BLaER1 treated with 17β-estradiol and CSF1 and Interleukin-3, amounts not matched to agents 10 nM and 100 nM (cell line): ENCODE measurements at regions not wholly inside any gene's neighbourhood (a gene's known extent, or its start where the extent isn't known, plus 50 kb on each side); places are given as distances from the start of the nearest gene placed in this dataset.

Experiments
- H3K27ac ChIP-seq, 11 experiments: shearing (Covaris generic); formaldehyde crosslinking; 2 replicates each; pipeline ENCODE4 v1.8.1; 2022
- H3K27me3 ChIP-seq, 11 experiments: shearing (Covaris generic); formaldehyde crosslinking; 2 replicates each; pipeline ENCODE4 v1.8.1; 2022
- H3K36me3 ChIP-seq, 11 experiments: shearing (Covaris generic); formaldehyde crosslinking; 2 replicates each; pipeline ENCODE4 v1.8.1; 2022
- H3K4me1 ChIP-seq, 10 experiments: shearing (Covaris generic); formaldehyde crosslinking; 2 replicates each; pipeline ENCODE4 v1.8.1; 2022
- H3K4me2 ChIP-seq, 11 experiments: shearing (Covaris generic); formaldehyde crosslinking; 2 replicates each; pipeline ENCODE4 v1.8.1; 2022
- H3K4me3 ChIP-seq, 10 experiments: shearing (Covaris generic); formaldehyde crosslinking; 2 replicates each; pipeline ENCODE4 v1.8.1; 2022
- H3K9ac ChIP-seq, 11 experiments: shearing (Covaris generic); formaldehyde crosslinking; 2 replicates each; pipeline ENCODE4 v1.8.1; 2022
- H3K9me3 ChIP-seq, 11 experiments: shearing (Covaris generic); formaldehyde crosslinking; replicated peaks in 1 of 11; 2 replicates each; pipeline ENCODE4 v1.8.1; 2022
- H4K20me1 ChIP-seq, 11 experiments: shearing (Covaris generic); formaldehyde crosslinking; 2 replicates each; pipeline ENCODE4 v1.8.1; 2022
- Cebpa-rat ChIP-seq, 11 experiments: shearing (Covaris generic); IDR thresholded peaks; 2 replicates each; pipeline ENCODE4 v1.8.1; 2022

DNA sequence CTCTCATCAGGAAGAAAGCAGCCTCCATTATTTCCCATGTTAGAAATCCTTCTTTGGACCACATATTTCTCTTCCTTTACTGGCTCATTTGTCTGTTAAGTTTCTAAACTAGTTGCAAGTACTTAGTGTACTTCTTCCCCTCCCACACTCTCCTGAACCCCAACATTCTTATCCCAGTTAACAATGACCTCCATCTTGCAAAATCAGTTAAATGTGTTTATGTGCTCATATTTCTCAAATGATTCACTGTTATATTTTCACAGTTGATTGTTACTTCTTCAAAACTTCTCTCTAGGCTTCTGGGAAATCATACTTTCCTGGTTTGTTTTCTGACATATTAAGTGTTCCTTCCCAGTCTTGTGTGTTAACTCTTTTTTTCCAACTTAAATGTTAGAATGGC, 856.9 kb downstream of the EPHA3 start:
- Histone ChIP-seq H3K27me3 (no peaks in the 10 kb centered on the region), H4K20me1 (no peaks in the 10 kb centered on the region), H3K36me3 (no peaks in the 10 kb centered on the region), H3K27ac (no peak overlapping the region), H3K9me3 (peaks cover 0 to 25% (median 11%) of the 10 kb centered on the region in 11 experiments; a peak in 17 of 22 replicates), H3K9ac (no peak overlapping the region), H3K4me3 (no peak overlapping the region), H3K4me2 (no peak overlapping the region), H3K4me1 (no peaks in the 10 kb centered on the region)
- no peak for TF ChIP-seq Cebpa-rat (IDR thresholded peaks at IDR 0.05)

DNA sequence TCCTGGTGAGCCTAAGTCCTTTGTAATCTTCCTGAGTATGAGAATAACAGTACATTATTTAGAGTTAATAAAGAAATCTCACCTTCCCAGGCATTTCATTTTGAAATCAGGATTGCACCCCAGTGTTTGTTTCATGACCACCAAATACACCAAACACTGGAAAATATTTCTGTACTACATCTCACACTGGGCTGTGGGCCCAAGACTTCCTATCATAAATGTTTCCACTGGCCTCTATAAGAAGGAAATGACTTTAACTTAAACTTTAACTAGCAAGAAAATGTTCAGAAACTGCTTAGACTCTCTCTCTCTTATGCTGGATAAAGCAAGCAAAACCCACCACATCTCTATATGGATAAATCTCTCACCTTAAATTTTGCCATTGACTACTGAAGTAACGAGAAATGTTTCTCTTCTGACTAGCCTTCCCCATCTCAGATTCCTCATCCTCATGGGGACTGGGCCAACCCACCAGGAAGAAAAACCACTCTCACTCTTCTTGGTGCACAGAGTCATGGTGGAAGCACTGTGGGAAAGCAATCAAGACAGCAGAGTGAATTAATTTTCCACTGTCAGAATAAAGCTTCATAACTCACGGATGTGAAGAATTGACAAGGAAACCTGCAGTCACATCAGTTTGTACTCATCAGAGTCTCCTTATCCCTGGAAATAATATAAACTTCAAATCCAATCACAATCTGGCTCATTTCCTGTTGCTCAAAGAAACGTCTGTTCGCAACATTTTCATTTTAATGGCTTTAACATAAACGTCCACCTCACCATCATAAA, 859.6 kb downstream of the EPHA3 start:
- Histone ChIP-seq H3K9ac (no peak overlapping the region), H3K4me1 (no peaks in the 10 kb centered on the region), H3K9me3 (peaks cover 0 to 25% (median 11%) of the 10 kb centered on the region in 11 experiments; a peak in 17 of 22 replicates), H3K27me3 (no peaks in the 10 kb centered on the region), H3K4me2 (no peak overlapping the region), H3K4me3 (no peak overlapping the region), H4K20me1 (no peaks in the 10 kb centered on the region), H3K36me3 (no peaks in the 10 kb centered on the region), H3K27ac (no peak overlapping the region)
- no peak for TF ChIP-seq Cebpa-rat (IDR thresholded peaks at IDR 0.05)

DNA sequence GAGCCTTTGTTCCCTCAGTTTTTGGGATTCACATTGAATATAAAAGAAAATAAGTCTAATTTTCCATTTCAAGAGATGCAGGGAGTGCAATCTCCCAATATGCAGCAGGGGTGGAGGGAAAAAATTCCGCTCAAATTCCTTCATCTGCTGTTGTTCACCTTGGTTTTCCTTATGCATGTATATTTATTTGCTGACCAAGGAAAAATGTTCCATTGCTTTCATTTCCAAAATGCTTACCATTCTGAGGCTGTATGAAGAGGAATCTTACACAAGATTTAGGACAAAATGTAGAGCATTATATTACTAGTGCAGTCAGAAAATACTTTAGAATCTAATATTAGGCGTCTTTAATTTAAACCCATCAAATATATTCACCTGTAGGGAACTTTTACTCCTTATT, 863.9 kb downstream of the EPHA3 start:
- no peaks in the 10 kb centered on the region for H3K4me1 ChIP-seq
- H3K36me3 ChIP-seq = no peaks in the 10 kb centered on the region
- peaks cover 0 to 25% (median 11%) of the 10 kb centered on the region in 11 experiments; a peak in 15 of 22 replicates for H3K9me3 ChIP-seq
- TF ChIP-seq Cebpa-rat (IDR thresholded peaks at IDR 0.05) = no peak
- no peaks in the 10 kb centered on the region for H3K27me3 ChIP-seq
- no peak overlapping the region for H3K4me3 ChIP-seq
- no peaks in the 10 kb centered on the region for H4K20me1 ChIP-seq
- no peak overlapping the region for H3K27ac ChIP-seq
- no peak overlapping the region for H3K4me2 ChIP-seq
- no peak overlapping the region for H3K9ac ChIP-seq

DNA sequence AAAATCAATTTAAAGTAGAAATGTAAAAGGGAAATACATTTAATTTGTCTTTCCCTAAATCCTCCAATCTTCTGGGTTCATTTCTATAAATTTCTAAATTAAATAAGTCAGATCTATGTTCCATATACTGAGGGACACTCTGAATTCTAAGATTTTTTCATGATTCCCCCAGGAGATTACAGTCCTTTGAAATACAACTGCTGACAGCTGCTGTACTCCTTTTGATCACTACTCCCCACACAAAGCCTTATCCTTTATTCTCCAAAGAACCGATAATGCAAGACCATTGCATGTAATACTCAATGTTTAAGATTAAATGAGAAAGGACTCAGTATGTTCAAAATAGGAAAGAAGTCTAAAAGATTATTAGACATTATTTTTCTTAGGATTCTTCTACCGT, 865.7 kb downstream of the EPHA3 start:
- Histone ChIP-seq H4K20me1 (no peaks in the 10 kb centered on the region), H3K9me3 (peaks cover 0 to 11% (median 4%) of the 10 kb centered on the region in 11 experiments; a peak in 14 of 22 replicates), H3K27ac (no peak overlapping the region), H3K4me1 (no peaks in the 10 kb centered on the region), H3K4me2 (no peak overlapping the region), H3K36me3 (no peaks in the 10 kb centered on the region), H3K4me3 (no peak overlapping the region), H3K9ac (no peak overlapping the region), H3K27me3 (no peaks in the 10 kb centered on the region)
- no peak for TF ChIP-seq Cebpa-rat (IDR thresholded peaks at IDR 0.05)

DNA sequence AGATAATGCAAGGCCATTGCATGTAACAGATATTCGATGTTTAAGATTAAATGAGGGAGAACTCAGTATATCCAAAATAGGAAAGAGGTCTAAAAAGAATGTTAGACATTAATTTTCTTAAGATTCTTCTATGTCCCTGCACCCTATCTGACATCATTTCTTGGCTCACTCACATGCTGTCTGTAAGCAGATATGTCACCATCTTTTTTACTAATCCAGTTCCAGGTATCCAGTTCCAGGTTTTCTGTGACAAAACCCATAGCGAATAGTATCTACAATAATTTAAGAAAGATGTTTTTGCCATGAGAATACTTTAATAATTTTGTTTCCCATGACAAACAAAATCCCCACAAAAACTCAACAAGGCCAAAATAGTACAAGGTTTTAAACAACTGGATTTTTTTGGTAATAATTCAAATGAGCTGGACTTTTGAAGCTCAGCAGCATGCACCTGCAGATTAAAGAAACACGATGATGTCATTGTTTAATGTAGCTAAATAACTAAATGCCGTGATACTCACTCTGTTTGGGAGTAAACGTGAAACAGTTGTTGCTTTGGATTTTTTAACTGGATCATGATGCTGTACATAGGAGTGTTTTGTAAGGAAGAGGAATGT, 867.6 kb downstream of the EPHA3 start:
- Histone ChIP-seq H3K27me3 (no peaks in the 10 kb centered on the region), H3K4me2 (no peak overlapping the region), H3K9me3 (no peaks in the 10 kb centered on the region), H3K4me1 (no peaks in the 10 kb centered on the region), H3K9ac (no peak overlapping the region), H3K27ac (no peak overlapping the region), H3K4me3 (no peak overlapping the region), H3K36me3 (no peaks in the 10 kb centered on the region), H4K20me1 (no peaks in the 10 kb centered on the region)
- no peak for TF ChIP-seq Cebpa-rat (IDR thresholded peaks at IDR 0.05)

DNA sequence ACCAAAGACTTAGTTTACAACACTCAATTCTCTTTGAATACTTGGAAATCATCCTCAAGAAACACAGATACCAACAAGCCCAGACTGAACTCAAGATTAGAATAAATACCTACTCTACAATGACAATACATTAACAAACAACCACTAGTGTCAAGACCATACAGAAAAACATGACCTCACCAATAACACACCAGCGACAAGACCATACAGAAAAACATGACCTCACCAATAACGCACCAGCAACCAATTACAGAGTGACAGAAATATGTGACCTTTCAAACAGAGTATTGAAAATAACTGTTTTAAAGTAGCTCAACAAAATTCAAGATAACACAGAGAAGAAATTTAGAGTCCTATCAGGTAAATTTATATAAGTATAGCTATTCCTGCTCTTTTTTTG, 876.0 kb downstream of the EPHA3 start:
- no peak overlapping the region for H3K9ac ChIP-seq
- no peaks in the 10 kb centered on the region for H3K27me3 ChIP-seq
- H3K4me1 ChIP-seq = no peaks in the 10 kb centered on the region
- TF ChIP-seq Cebpa-rat (IDR thresholded peaks at IDR 0.05) = no peak
- peaks cover 0 to 6% (median 0%) of the 10 kb centered on the region in 11 experiments; a peak in 1 of 22 replicates for H3K9me3 ChIP-seq
- H3K4me2 ChIP-seq = no peak overlapping the region
- no peak overlapping the region for H3K4me3 ChIP-seq
- no peaks in the 10 kb centered on the region for H4K20me1 ChIP-seq
- no peak overlapping the region for H3K27ac ChIP-seq
- no peaks in the 10 kb centered on the region for H3K36me3 ChIP-seq

DNA sequence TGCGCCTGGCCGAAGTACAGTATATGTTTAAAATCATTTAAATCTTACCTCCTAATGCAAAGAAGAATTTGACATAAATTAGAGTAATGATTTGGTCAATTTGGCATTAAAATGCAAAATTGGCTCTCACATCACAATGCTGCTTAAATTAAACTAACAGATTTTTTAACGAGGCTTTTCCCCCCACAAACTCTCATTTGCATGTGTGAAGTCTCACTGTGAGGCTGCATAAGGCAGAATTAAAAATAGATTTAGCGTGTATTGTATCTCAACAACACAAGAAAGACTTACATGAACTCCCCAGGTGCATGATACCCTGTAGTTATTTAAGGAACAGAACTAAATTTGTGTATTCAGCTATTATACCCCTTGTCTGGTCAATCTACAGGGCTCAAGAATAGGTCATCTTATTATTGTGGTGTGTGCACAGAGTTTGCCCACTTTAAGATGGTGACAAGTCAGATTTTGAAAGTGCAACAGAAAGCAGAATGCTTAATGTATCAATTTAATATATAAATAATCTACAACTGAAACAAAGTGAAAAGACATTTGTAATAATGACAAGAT, 897.9 kb downstream of the EPHA3 start:
- no peaks in the 10 kb centered on the region for H4K20me1 ChIP-seq
- no peaks in the 10 kb centered on the region for H3K36me3 ChIP-seq
- no peaks in the 10 kb centered on the region for H3K9me3 ChIP-seq
- H3K27me3 ChIP-seq = no peaks in the 10 kb centered on the region
- H3K4me1 ChIP-seq = peaks cover 0 to 43% (median 9%) of the 10 kb centered on the region in 10 experiments; a peak in 10 of 20 replicates
- no peak overlapping the region for H3K4me2 ChIP-seq
- TF ChIP-seq Cebpa-rat (IDR thresholded peaks at IDR 0.05) = no peak
- no peak overlapping the region for H3K4me3 ChIP-seq
- H3K27ac ChIP-seq = no peak overlapping the region
- H3K9ac ChIP-seq = no peak overlapping the region

DNA sequence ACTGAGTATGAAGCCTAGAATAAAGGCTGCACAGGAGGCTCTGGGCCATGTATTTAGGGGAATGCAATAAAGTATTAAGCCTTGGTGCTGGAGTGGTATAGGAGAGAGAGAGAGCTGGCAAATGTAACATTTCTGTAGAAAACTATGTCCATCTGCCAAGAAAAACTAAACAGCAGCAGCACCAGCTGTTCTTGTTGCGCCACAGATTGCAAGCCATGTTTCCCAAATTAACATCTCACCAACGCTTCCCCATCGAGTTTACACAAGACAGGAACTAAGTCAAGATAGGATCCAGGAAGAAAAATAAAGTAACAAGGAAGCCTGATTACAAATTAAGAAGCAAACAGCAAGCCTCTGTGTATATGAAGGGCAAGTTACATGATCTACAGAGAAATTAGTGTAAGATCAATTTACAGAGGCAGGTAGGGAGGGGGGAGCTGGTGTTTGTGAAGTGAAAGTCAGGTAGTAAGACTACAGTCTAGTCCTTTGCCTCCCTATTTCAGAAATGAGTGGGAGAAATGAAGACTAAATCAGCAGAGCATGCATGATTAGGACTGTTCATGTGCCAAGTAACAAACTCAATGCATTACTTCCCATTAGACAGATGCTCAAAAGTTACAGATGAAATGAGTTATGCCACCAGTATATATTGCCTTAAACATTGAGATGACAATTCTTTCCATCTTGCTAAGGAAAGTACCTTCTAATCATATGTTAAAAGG, 900.5 kb downstream of the EPHA3 start:
- Histone ChIP-seq H3K27ac (peak overlapping the region in 9 of 11 experiments; percentile 24 to 71 (median 52); a peak in 14 of 22 replicates), H3K9ac (peak overlapping the region in 3 of 11 experiments; percentile 7 to 24 (median 10); a peak in 4 of 22 replicates), H3K9me3 (no peaks in the 10 kb centered on the region), H3K36me3 (no peaks in the 10 kb centered on the region), H3K27me3 (no peaks in the 10 kb centered on the region), H4K20me1 (no peaks in the 10 kb centered on the region), H3K4me2 (peak overlapping the region in 8 of 11 experiments; percentile 4 to 81 (median 43); a peak in 14 of 22 replicates), H3K4me1 (peaks cover 0 to 46% (median 9%) of the 10 kb centered on the region in 10 experiments; a peak in 10 of 20 replicates), H3K4me3 (peak overlapping the region in 1 of 10 experiments; percentile 0; a peak in 1 of 20 replicates)
- TF ChIP-seq Cebpa-rat (IDR thresholded peaks at IDR 0.05) = peak in 9 of 11 experiments; percentile 16 to 82 (median 52); a peak in 9 of 22 replicates

DNA sequence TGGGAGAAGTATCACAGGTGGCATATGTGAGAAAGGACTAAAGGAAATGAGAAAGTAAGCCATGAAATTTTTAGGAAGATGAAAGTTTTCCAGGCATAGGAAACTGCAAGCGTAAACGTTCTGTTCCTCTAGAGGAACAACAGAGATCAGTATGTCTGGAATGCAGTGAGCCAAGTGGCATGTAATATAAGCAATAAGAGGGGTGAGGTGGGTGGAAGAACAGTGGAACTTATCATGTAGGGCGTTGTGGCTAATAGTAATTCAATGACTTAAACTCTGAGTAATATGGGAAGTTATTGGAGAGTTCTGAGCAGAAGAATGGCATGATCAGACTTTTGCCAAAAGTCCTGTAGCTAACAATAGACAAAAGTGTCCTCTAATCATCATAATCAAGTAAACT, 902.9 kb downstream of the EPHA3 start:
- no peak overlapping the region for H3K4me3 ChIP-seq
- H3K4me1 ChIP-seq = peaks cover 0 to 32% (median 9%) of the 10 kb centered on the region in 10 experiments; a peak in 13 of 20 replicates
- no peak overlapping the region for H3K27ac ChIP-seq
- H3K36me3 ChIP-seq = no peaks in the 10 kb centered on the region
- no peaks in the 10 kb centered on the region for H3K27me3 ChIP-seq
- H3K4me2 ChIP-seq = peak overlapping the region in 2 of 11 experiments; percentile 3 to 58; a peak in 2 of 22 replicates
- no peak overlapping the region for H3K9ac ChIP-seq
- H4K20me1 ChIP-seq = no peaks in the 10 kb centered on the region
- no peaks in the 10 kb centered on the region for H3K9me3 ChIP-seq
- no peak for TF ChIP-seq Cebpa-rat (IDR thresholded peaks at IDR 0.05)
